Glomerular visceral epithelial cell (primary cell): ENCODE measurements at regions not wholly inside any gene's neighbourhood (a gene's known extent, or its start where the extent isn't known, plus 50 kb on each side); places are given as distances from the start of the nearest gene placed in this dataset.
"Not testable (repeated sequence)": the region's sequence is repeated elsewhere in the genome, so short reads cannot be mapped to it uniquely, and the experiment has no call there.

Experiments used
- DNase-seq: peaks from one replicate; pipeline ENCODE4 v3.0.0-alpha.2; 2016; ENCODE audit errors: extremely low spot score

DNA sequence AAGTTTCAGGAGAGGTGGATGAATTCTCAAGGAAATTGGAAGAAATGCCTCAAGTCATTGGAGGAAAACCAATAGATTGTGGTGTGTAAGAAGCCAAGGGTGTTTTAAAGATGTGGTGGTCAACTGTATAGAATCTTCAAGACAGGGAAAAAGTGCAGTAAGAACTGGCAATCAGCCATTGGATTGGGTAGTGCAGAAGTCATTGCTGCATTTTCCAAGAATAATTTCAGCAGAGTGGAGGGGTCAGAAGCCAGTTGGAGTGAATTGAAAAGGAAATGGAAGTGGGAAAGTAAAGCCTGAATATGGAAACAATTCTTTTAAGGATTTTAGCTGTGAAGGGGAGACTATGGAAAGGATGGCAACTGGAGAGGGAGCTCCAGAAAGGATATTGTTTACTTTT, 128.2 kb upstream of the TMEM170B start:
- no peak for DNase-seq

- DNase-seq: no peak
Measured at GRCh38 chr6:11407414-11407813, 130.1 kb upstream of the TMEM170B start.

GRCh38 chr6:11404838-11405237, 132.7 kb upstream of the TMEM170B start:
- DNase-seq: no peak

- no peak for DNase-seq
Measured at GRCh38 chr6:11404081-11404480, 133.5 kb upstream of the TMEM170B start.

- DNase-seq: no peak
Measured at GRCh38 chr6:11403035-11403601, 134.4 kb upstream of the TMEM170B start.

GRCh38 chr6:11402581-11402980, 135.0 kb upstream of the TMEM170B start:
- DNase-seq: not testable (repeated sequence)

- not testable (repeated sequence) for DNase-seq
Measured at GRCh38 chr6:11401954-11402353, 135.6 kb upstream of the TMEM170B start.

GRCh38 chr6:11398451-11399326, 138.9 kb upstream of the TMEM170B start:
- DNase-seq: no peak

DNA sequence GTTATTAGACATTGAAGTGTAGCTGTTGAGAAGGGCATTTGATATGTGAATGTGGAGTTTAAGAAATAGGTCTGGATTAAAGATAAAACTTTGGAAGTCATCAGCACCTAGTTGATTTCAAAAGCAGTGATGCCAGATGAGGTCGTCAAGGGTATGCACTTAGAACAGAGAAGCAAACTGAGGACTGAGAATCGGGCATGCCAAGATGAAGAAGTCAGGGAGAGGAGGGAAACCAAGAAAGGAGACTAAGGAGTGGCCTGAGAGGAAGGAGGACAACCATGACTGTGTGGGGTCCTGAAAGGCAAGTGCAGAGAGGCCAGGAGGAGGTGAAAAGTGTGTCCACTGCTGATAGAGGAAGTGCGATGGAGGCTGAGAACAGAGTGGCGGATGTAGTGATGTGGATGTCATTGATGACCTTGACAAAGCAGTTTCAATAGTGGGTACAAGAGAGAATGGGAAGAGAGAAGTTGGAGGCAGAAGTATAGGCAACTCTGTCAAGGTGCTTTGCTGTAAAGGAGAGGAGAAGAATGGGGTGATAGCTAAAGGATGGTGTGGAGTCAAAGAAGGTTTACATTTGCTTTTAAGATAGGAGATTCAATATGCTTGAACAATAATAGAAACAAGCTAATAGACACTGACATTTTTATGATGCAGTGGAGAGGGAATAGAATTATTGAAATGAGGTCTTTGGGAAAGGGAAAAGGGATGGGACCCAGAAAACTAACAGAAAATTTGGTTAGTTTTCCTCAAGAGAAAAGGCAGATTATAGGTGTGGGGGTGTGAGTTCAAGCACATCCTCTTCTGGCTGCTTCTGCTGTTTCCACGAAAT, 139.7 kb upstream of the TMEM170B start:
- DNase-seq: no peak

DNA sequence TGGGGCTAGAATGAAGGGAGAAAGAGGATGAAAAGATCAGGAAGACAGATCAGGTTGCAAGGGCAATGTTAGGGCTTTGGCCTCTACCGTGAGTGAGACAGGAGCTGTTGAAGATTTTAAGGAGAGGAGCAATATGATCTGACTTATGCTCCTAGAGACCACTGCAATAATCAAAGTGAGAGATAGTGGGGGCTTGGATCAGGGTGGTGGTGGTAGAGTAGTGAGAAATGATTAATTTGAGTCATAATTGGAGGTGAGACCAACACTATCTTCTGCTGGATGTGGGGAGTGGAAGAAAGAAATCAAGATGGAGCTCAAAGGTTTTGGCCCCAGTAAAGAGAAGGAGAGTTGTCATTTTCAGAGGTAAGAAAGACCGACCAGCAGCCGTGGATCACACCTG, 140.7 kb upstream of the TMEM170B start:
- DNase-seq: no peak

GRCh38 chr6:11393713-11394627, 143.6 kb upstream of the TMEM170B start:
- peak; percentile 87 for DNase-seq

GRCh38 chr6:11392778-11393507, 144.6 kb upstream of the TMEM170B start:
- peak; percentile 23 for DNase-seq

DNA sequence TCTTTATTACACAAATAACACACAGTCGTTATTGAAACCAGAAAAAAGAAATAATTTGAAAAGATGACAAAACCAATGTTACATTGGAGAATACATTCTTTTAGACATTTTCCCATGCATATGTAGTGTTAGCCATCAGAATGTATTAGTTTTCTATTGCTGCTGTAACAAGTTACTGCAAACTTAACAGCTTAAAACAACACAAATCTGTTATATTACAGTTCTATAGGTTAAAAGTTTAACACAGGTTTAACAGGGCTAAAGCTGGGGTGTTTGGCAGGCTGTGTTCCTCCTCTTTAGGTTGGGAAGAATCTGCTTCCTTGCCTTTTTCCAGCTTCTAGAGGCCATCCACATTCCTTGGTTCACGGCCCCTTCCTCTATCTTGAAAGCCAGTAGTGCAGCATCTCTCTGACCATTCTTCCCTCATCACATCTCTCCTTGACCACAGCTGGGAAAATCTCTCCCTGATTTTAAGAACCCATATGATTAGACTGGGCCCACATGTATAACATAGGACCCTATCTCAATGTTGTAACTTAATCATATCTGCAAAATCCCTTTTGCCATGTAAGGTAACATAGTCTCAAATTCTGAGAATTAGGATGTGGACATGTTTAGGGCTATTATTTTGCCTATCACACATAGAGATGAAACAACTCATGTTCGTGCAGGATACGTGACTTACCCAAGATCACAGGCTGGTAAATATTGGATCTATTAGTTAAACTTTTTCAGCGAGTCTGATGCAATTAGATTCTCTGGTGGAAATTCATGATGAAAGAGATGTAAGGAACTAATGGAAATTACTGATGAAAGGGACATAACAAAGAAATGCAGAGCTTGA, 145.4 kb upstream of the TMEM170B start:
- DNase-seq: no peak

- DNase-seq: no peak
Measured at GRCh38 chr6:11389977-11390376, 147.6 kb upstream of the TMEM170B start.

DNA sequence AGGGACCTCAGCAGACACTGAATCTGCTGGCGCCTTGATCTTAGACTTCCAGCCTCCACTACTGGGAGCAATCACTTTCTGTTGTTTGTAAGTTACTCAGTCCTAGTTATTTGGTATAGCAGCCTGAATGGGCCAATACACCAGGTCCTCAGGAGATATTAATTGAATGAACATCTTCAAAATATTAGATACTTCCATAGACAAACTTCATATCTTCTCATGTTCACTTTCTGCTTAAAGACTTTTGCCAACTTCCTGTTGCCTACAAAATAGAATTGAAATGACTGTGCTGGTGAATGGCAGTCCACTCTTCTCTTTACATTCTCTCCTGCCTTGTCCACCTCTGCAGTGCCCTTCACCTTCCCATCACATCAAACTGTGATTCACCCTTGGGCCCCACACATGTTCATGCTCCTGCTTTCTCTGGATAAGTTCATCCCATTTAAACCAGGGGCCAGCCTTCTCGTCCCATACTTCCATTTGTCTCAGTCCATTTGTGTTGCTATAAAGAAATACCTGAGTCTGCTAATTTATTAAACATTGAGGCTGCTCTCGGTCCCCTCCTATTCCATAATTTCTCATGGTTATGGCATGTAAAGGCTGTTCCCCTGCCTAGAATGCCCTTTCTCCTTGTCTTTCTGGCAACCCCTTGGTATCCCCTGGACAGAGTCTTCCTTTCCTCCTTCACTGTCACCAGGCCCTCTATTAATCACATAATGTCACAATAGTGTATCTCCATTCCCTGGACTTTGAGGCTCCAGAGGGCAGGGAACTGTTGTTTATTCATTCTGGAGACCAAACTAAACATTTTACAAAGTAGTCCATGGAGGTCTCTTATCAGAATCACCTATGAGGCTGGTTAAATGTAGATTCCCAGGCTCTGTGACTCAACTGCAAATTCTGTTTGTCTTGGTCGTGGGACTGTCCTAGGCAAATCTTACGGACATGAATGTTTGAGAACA, 148.3 kb upstream of the TMEM170B start:
- DNase-seq: no peak

DNA sequence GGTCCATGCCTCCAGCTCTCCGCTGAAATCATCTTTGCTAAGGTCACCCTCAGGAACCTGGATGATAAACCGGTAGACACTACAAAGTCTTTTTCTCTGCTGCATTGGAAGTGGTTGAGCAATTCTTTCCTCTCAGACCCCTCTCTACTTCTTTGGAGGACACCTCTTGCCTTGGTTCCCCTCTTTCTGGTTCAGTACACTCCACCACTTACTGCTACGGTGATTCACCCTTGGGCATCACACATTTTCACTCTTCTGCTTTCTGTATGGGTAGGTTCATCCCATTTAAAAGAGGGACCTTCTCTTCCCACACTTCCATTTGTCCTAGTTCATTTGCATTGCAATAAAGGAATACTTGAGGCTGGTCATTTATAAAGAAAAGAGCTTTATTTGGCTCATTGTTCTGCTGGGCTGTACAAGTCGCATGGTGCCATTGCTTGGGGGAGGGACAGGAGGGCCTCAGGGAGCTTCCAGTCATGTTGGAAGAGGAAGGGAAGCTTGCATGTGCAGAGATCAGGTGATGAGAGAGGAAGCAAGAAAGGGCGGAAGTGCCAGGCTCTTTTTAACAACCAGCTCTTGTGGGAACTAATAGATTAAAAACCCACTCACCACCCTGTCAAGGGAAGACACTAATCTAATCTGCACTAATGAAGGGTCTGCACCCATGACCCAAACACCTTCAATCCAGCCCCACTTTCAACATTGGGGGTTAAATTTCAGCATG, 149.7 kb upstream of the TMEM170B start:
- no peak for DNase-seq

GRCh38 chr6:11386726-11387125, 150.8 kb upstream of the TMEM170B start:
- no peak for DNase-seq

DNA sequence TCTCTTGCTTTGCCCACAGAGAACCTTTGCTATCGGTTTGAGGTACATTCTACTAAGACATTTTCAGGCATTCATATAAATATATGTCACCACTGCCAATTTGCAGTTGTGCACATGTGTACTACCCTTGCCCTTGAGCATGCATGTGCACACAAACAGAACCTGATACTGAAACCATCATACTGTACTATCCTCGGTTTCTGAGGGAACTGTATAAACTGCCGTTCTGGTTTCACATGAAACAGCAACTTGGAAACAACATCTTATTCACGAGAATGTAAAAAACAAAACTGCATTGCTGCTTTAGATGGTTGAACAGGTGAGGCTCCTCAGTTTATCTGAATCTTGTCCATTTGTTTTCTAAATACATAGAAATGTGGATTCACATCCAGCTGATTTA, 151.2 kb upstream of the TMEM170B start:
- no peak for DNase-seq
